ENCODE measurements at regions not wholly inside any gene's neighbourhood (a gene's known extent, or its start where the extent isn't known, plus 50 kb on each side); places are given as distances from the start of the nearest gene placed in this dataset.

DNA sequence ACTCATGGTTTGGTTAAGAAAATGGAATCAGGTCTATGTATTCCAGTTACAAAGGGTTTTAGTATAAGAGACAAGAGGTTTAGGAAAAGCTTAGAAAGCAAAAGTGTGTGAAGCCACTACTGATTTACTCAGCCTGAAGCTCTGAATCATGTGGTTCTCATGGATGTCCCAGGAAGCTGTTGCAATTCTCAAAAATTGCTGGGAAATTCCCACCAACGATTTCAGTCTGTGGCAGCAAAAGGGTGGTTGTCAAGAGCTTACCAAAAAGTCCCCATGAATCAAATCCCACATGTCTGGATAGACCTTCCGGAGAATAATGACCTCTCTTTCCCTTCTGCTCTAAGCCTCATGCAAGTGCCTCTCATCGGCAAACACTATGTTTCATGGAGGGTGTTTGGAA, 929.9 kb downstream of the TLE4 start:
- Histone ChIP-seq H2BK120ac (ENCODE audit: low read depth, low read length) (no peak overlapping the region), H3K23ac (ENCODE audit: low read length in 2 of 2) (no peak overlapping the region), H2AFZ (ENCODE audit: low read depth, low read length) (no peak overlapping the region), H2BK12ac (ENCODE audit: low read length in 2 of 2) (no peak overlapping the region), H2AK5ac (ENCODE audit: low read length, severe bottlenecking) (no peak overlapping the region), H3K9me3 (ENCODE audit: control insufficient read depth, low read length) (no peaks in the 10 kb centered on the region), H3K27me3 (ENCODE audit: control insufficient read depth in 1 of 2, insufficient read depth in 1 of 2, low read length in 2 of 2) (no peaks in the 10 kb centered on the region), H3K27ac (ENCODE audit: low read length, poor library complexity, severe bottlenecking) (no peak overlapping the region), H3K4me2 (ENCODE audit: low read length, poor library complexity, severe bottlenecking) (no peak overlapping the region), H2BK5ac (ENCODE audit: low read depth, low read length, poor library complexity, severe bottlenecking) (no peak overlapping the region), H3K36me3 (ENCODE audit: control insufficient read depth in 1 of 2, insufficient read depth in 2 of 2, low read depth in 1 of 2, low read length in 2 of 2) (no peaks in the 10 kb centered on the region), H3K18ac (ENCODE audit: low read depth in 1 of 2, low read length in 2 of 2) (no peak overlapping the region), H3K4me3 (ENCODE audit: insufficient read depth in 1 of 2, low read depth in 1 of 2, low read length in 2 of 2) (no peak overlapping the region), H2BK15ac (ENCODE audit: low read depth, poor library complexity, severe bottlenecking) (no peak overlapping the region), H3K14ac (ENCODE audit: low read length in 2 of 2) (no peak overlapping the region), H3K4ac (ENCODE audit: low read depth in 1 of 2, low read length in 2 of 2) (no peak overlapping the region), H4K91ac (ENCODE audit: low read length) (no peak overlapping the region), H4K8ac (ENCODE audit: low read length) (no peak overlapping the region), H3K4me1 (ENCODE audit: control insufficient read depth, insufficient read depth, low read depth, low read length) (no peaks in the 10 kb centered on the region), H3K9ac (ENCODE audit: low read length) (no peak overlapping the region), H3K79me1 (replicated peaks; ENCODE audit: low read length, poor library complexity, severe bottlenecking) (no peaks in the 10 kb centered on the region)
- DNase-seq, result peak; percentile 79
- WGBS, result 47% methylated on average over 3 of the region's 3 CpGs

DNA sequence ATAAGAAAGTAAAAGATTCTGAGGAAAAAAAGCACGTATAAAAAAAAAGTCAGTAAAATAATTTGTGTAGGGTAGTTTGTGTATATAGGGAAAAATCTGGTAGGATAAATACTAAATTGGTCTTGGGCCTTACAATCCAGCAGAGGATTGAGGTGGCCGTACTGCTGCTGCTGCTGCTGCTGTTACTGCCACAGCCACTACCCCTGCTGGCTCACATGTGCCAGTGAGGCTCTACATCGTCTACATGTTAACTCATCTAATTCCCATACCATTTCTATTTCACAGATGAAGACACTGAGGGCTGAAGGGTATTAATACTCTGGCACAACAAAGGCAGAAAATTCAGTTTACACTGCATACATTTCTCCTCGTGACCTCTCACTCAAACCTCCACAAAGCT, 928.5 kb downstream of the TLE4 start:
- no peak overlapping the region for H3K23ac ChIP-seq (ENCODE audit: low read length in 2 of 2)
- no peak overlapping the region for H3K27ac ChIP-seq (ENCODE audit: low read length, poor library complexity, severe bottlenecking)
- no peak overlapping the region for H3K9ac ChIP-seq (ENCODE audit: low read length)
- H4K91ac ChIP-seq (ENCODE audit: low read length), result no peak overlapping the region
- H2BK15ac ChIP-seq (ENCODE audit: low read depth, poor library complexity, severe bottlenecking), result no peak overlapping the region
- H3K4ac ChIP-seq (ENCODE audit: low read depth in 1 of 2, low read length in 2 of 2), result peak overlapping the region in 1 of 2 experiments; percentile 77
- H3K36me3 ChIP-seq (ENCODE audit: control insufficient read depth in 1 of 2, insufficient read depth in 2 of 2, low read depth in 1 of 2, low read length in 2 of 2), result no peaks in the 10 kb centered on the region
- H4K8ac ChIP-seq (ENCODE audit: low read length), result no peak overlapping the region
- H3K14ac ChIP-seq (ENCODE audit: low read length in 2 of 2), result no peak overlapping the region
- H3K27me3 ChIP-seq (ENCODE audit: control insufficient read depth in 1 of 2, insufficient read depth in 1 of 2, low read length in 2 of 2), result no peaks in the 10 kb centered on the region
- no peak overlapping the region for H3K18ac ChIP-seq (ENCODE audit: low read depth in 1 of 2, low read length in 2 of 2)
- WGBS, result 89% methylated on average over 4 of the region's 4 CpGs
- H2AFZ ChIP-seq (ENCODE audit: low read depth, low read length), result no peak overlapping the region
- H3K4me3 ChIP-seq (ENCODE audit: insufficient read depth in 1 of 2, low read depth in 1 of 2, low read length in 2 of 2), result no peak overlapping the region
- no peaks in the 10 kb centered on the region for H3K4me1 ChIP-seq (ENCODE audit: control insufficient read depth, insufficient read depth, low read depth, low read length)
- no peaks in the 10 kb centered on the region for H3K9me3 ChIP-seq (ENCODE audit: control insufficient read depth, low read length)
- no peak overlapping the region for H2AK5ac ChIP-seq (ENCODE audit: low read length, severe bottlenecking)
- DNase-seq, result no peak
- no peaks in the 10 kb centered on the region for H3K79me1 ChIP-seq (replicated peaks; ENCODE audit: low read length, poor library complexity, severe bottlenecking)
- no peak overlapping the region for H2BK12ac ChIP-seq (ENCODE audit: low read length in 2 of 2)
- no peak overlapping the region for H2BK5ac ChIP-seq (ENCODE audit: low read depth, low read length, poor library complexity, severe bottlenecking)
- H3K4me2 ChIP-seq (ENCODE audit: low read length, poor library complexity, severe bottlenecking), result no peak overlapping the region
- no peak overlapping the region for H2BK120ac ChIP-seq (ENCODE audit: low read depth, low read length)

GRCh38 chr9:80498001-80498555, 926.3 kb downstream of the TLE4 start:
- H2BK15ac ChIP-seq (ENCODE audit: low read depth, poor library complexity, severe bottlenecking), result no peak overlapping the region
- no peak overlapping the region for H4K91ac ChIP-seq (ENCODE audit: low read length)
- 75% methylated on average over 5 of the region's 6 CpGs for WGBS
- no peak overlapping the region for H3K4me2 ChIP-seq (ENCODE audit: low read length, poor library complexity, severe bottlenecking)
- H3K36me3 ChIP-seq (ENCODE audit: control insufficient read depth in 1 of 2, insufficient read depth in 2 of 2, low read depth in 1 of 2, low read length in 2 of 2), result no peaks in the 10 kb centered on the region
- no peak overlapping the region for H3K14ac ChIP-seq (ENCODE audit: low read length in 2 of 2)
- H2BK12ac ChIP-seq (ENCODE audit: low read length in 2 of 2), result no peak overlapping the region
- H3K79me1 ChIP-seq (replicated peaks; ENCODE audit: low read length, poor library complexity, severe bottlenecking), result no peaks in the 10 kb centered on the region
- H3K9ac ChIP-seq (ENCODE audit: low read length), result no peak overlapping the region
- H4K8ac ChIP-seq (ENCODE audit: low read length), result no peak overlapping the region
- H3K27ac ChIP-seq (ENCODE audit: low read length, poor library complexity, severe bottlenecking), result no peak overlapping the region
- no peak for DNase-seq
- no peak overlapping the region for H3K23ac ChIP-seq (ENCODE audit: low read length in 2 of 2)
- no peak overlapping the region for H3K18ac ChIP-seq (ENCODE audit: low read depth in 1 of 2, low read length in 2 of 2)
- no peaks in the 10 kb centered on the region for H3K4me1 ChIP-seq (ENCODE audit: control insufficient read depth, insufficient read depth, low read depth, low read length)
- H3K4me3 ChIP-seq (ENCODE audit: insufficient read depth in 1 of 2, low read depth in 1 of 2, low read length in 2 of 2), result no peak overlapping the region
- H3K9me3 ChIP-seq (ENCODE audit: control insufficient read depth, low read length), result peaks cover 5% of the 10 kb centered on the region
- no peak overlapping the region for H2AK5ac ChIP-seq (ENCODE audit: low read length, severe bottlenecking)
- H2BK120ac ChIP-seq (ENCODE audit: low read depth, low read length), result no peak overlapping the region
- no peak overlapping the region for H2AFZ ChIP-seq (ENCODE audit: low read depth, low read length)
- no peak overlapping the region for H2BK5ac ChIP-seq (ENCODE audit: low read depth, low read length, poor library complexity, severe bottlenecking)
- H3K4ac ChIP-seq (ENCODE audit: low read depth in 1 of 2, low read length in 2 of 2), result no peak overlapping the region
- H3K27me3 ChIP-seq (ENCODE audit: control insufficient read depth in 1 of 2, insufficient read depth in 1 of 2, low read length in 2 of 2), result no peaks in the 10 kb centered on the region

GRCh38 chr9:80496901-80497556, 925.3 kb downstream of the TLE4 start:
- H3K4me1 ChIP-seq (ENCODE audit: control insufficient read depth, insufficient read depth, low read depth, low read length), result no peaks in the 10 kb centered on the region
- 76% methylated on average over 10 of the region's 12 CpGs for WGBS

More at GRCh38 chr9:80496901-80497556, 925.3 kb downstream of the TLE4 start:
- H3K23ac ChIP-seq (ENCODE audit: low read length in 2 of 2), result no peak overlapping the region
- no peak for DNase-seq
- no peak overlapping the region for H2BK15ac ChIP-seq (ENCODE audit: low read depth, poor library complexity, severe bottlenecking)
- peaks cover 5% of the 10 kb centered on the region for H3K9me3 ChIP-seq (ENCODE audit: control insufficient read depth, low read length)
- H4K8ac ChIP-seq (ENCODE audit: low read length), result no peak overlapping the region
- no peak overlapping the region for H4K91ac ChIP-seq (ENCODE audit: low read length)
- H3K4me3 ChIP-seq (ENCODE audit: insufficient read depth in 1 of 2, low read depth in 1 of 2, low read length in 2 of 2), result no peak overlapping the region
- H3K9ac ChIP-seq (ENCODE audit: low read length), result no peak overlapping the region
- no peak overlapping the region for H2BK12ac ChIP-seq (ENCODE audit: low read length in 2 of 2)
- no peak overlapping the region for H3K4me2 ChIP-seq (ENCODE audit: low read length, poor library complexity, severe bottlenecking)
- no peaks in the 10 kb centered on the region for H3K27me3 ChIP-seq (ENCODE audit: control insufficient read depth in 1 of 2, insufficient read depth in 1 of 2, low read length in 2 of 2)
- no peak overlapping the region for H2BK5ac ChIP-seq (ENCODE audit: low read depth, low read length, poor library complexity, severe bottlenecking)
- no peak overlapping the region for H3K4ac ChIP-seq (ENCODE audit: low read depth in 1 of 2, low read length in 2 of 2)
- no peak overlapping the region for H2AFZ ChIP-seq (ENCODE audit: low read depth, low read length)
- H3K79me1 ChIP-seq (replicated peaks; ENCODE audit: low read length, poor library complexity, severe bottlenecking), result no peaks in the 10 kb centered on the region
- H3K14ac ChIP-seq (ENCODE audit: low read length in 2 of 2), result no peak overlapping the region
- no peak overlapping the region for H3K18ac ChIP-seq (ENCODE audit: low read depth in 1 of 2, low read length in 2 of 2)
- no peak overlapping the region for H3K27ac ChIP-seq (ENCODE audit: low read length, poor library complexity, severe bottlenecking)
- no peaks in the 10 kb centered on the region for H3K36me3 ChIP-seq (ENCODE audit: control insufficient read depth in 1 of 2, insufficient read depth in 2 of 2, low read depth in 1 of 2, low read length in 2 of 2)
- no peak overlapping the region for H2BK120ac ChIP-seq (ENCODE audit: low read depth, low read length)
- H2AK5ac ChIP-seq (ENCODE audit: low read length, severe bottlenecking), result no peak overlapping the region

All from mesenchymal stem cell (in vitro differentiated cells and primary cell).